GM19324 (cell line): ENCODE measurements at regions not wholly inside any gene's neighbourhood (a gene's known extent, or its start where the extent isn't known, plus 50 kb on each side); places are given as distances from the start of the nearest gene placed in this dataset.
"Not testable (repeated sequence)": the region's sequence is repeated elsewhere in the genome, so short reads cannot be mapped to it uniquely, and the experiment has no call there.

Source experiments
- ATAC-seq: cut with Tn5 transposase; IDR thresholded peaks from one replicate; pipeline ENCODE4 v1.9.1; 2021; ENCODE audit warnings: mild to moderate bottlenecking, moderate library complexity; ENCODE audit not compliant: unreplicated experiment, low FRiP score

DNA sequence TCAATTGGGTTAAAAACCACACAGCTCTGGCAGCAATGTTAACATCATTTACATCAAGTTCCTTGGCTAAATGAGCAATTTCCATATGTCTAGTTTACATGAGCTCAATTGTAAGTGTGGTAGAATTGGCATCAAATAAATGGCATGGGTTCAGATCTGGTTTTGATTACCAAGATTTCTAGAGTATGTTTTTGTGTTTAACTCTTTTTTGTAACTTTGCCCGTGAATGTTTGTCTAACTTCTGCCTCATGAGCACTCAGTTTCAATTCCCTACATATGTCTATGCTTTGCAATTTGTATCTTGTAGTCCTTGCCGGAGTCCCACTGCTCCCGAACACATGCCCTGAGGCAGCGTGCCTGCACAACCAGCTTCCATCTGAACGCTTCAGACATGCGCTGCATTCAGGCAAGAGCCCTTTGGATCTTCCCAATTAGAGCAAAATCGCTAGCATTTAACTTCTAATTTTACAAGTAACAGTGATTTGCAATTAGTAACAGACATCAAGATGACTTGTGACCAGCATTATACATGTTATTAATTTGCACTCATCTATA lies 644.4 kb downstream of the TRIML1 start:
- ATAC-seq, result no peak

DNA sequence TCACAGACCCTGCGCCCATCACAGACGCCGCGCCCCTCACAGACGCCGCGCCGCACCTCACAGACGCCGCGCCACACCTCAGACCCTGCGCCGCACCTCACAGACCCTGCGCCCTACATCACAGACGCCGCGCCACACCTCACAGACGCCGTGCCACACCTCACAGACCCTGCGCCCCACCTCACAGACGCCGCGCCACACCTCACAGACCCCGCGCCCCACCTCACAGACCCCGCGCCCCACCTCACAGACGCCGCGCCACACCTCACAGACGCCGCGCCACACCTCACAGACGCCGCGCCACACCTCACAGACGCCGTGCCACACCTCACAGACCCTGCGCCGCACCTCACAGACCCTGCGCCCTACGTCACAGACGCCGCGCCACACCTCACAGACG lies 657.4 kb downstream of the TRIML1 start:
- ATAC-seq, result not testable (repeated sequence)

DNA sequence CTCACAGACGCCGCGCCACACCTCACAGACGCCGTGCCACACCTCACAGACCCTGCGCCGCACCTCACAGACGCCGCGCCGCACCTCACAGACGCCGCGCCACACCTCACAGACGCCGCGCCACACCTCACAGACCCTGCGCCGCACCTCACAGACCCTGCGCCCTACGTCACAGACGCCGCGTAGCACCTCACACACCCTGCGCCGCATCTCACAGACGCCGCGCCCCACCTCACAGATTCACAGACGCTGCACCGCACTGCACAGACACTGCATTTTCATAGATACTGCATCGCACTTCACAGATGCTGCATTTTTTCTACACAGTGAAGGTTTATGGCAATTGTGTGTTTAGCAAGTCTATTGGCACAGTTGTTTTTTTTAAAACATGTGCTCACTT lies 657.8 kb downstream of the TRIML1 start:
- not testable (repeated sequence) for ATAC-seq

DNA sequence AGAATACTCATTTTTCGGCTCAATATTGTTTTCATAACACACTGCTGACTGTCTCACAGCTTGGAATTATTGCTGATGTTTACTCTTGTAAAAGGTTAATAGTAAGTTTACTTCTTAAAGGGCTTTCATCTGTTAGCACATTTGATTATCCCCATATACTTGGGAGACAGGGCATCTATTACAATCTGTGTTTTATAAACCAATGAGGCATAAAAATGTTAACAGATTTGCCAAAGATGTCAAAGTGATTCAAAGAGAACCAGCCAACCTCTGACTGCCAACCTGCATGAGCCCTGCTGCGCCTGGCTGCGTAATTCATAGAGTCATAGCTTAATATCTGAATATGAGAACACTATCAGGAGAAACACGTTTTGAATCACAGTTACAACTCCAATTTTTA lies 665.6 kb downstream of the TRIML1 start:
- no peak for ATAC-seq

DNA sequence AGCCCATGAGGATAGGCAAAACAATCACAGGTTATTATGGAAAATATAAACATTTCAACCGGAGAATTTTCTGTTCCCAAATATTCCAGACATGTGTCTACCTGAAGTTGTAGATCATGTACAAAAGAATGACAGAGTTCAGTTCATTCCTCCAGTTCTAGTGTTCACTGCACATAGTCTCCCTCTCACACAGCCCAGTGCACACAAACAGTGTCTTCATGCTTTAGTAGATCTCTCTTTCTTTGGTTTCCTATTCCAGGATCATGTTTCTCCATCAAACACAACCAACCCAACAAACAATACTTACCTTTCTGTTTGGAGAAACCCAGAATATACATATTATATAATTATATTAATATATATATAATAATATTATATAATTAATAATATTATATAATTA lies 671.9 kb downstream of the TRIML1 start:
- ATAC-seq, result no peak

GRCh38 chr4:188812644-188813043 lies 673.4 kb downstream of the TRIML1 start:
- no peak for ATAC-seq

- no peak for ATAC-seq
These were observed 679.1 kb downstream of the TRIML1 start for GRCh38 chr4:188818300-188818699.

- ATAC-seq, result no peak
These were observed 680.0 kb downstream of the TRIML1 start for GRCh38 chr4:188819233-188819632.

DNA sequence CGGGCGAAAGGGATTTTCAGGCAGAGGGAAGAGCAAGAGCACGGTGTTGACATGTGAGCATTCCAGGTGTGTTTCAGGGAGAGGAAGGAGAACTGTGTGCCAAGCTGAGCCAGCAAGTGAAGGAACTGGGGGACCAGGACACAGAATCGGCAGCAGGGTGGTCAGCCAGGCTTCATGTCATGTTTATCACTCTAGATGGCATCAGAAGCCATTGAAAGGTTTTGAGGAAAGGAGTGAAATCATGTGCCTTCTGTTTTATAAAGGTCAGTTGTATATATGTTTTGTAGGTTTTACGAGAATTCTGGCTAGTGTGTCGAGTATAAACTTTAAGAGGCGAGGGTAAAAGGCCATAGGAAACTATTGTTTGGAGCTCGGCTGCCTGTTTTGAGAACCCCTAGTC lies 682.3 kb downstream of the TRIML1 start:
- ATAC-seq, result no peak

DNA sequence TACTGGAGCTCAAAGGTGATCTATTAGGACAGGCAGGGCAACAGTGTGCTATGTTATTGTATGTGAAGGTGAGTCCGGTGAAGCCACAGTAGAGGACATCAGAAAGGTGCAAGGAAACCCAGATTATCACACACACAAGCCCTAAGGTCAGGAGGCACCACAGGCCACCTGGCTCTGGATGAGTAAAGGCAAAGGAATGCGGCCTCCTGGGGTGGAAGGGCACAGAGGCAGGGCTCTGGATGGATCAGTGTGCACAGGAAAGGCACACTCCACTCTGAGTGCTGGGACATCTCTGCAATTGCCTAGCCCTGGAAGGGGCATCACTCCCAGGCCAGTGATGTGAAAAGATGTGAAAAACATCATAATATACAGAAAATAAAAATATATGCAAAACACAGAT lies 683.5 kb downstream of the TRIML1 start:
- ATAC-seq, result no peak

- ATAC-seq, result no peak
These were observed 685.3 kb downstream of the TRIML1 start for GRCh38 chr4:188824553-188824952.

GRCh38 chr4:188826393-188826792 lies 687.2 kb downstream of the TRIML1 start:
- no peak for ATAC-seq

GRCh38 chr4:188839704-188840103 lies 700.5 kb downstream of the TRIML1 start:
- ATAC-seq, result no peak

DNA sequence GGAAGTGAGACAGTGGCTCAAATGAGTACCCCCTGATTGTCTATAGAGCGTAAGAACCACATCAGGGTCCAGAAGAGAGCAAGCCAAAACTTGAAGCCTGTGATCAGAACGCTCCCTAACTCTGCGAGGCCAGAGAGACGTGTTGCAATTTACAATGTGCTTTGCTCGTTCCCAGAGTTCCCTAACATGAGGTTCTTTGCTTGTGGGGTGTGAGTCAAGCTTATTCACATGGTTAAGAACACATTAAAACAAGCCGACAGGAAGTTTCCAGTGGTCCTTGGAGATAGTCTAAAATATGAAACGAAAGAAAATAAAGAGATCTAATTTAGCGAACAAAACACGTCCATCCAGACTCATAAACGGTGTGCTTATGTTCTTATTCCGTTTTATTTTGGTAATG lies 702.3 kb downstream of the TRIML1 start:
- no peak for ATAC-seq

DNA sequence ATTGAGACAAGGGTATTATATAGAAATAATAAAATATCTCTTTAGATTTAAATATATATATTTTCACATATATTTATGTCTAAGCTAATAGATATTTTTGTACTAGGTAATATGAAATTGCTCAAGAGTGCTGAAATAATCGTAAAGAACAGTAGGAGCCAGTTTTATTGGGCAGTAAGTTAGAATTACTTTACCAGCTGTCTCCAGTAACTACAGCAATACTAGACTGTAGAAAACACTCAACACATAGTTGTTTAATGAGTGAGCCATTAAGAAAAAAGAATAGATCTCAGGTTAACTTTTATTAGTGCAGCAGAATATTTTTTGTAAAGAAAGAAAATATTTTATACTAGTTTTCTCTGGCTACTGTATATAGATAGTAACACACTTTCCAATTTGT lies 715.2 kb downstream of the TRIML1 start:
- no peak for ATAC-seq

DNA sequence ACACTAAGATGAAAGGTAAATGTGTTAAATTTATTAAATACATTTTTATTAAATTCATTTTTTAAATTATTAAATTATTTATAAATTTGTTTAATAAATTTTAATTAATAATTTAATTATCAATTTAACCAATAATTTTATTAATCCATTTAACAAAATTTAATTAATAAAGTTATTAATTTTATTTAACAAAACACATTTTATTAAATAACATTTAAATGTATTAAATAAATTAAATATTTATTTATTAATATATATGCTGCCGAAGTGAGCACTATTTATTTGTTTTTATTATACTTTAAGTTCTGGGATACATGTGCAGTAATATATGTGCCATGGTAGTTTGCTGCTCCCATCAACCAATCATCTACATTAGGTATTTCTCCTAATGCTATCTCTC lies 719.5 kb downstream of the TRIML1 start:
- no peak for ATAC-seq

GRCh38 chr4:188864741-188865140 lies 725.5 kb downstream of the TRIML1 start:
- ATAC-seq, result no peak

- ATAC-seq, result no peak
These were observed 728.6 kb downstream of the TRIML1 start for GRCh38 chr4:188867796-188868195.

DNA sequence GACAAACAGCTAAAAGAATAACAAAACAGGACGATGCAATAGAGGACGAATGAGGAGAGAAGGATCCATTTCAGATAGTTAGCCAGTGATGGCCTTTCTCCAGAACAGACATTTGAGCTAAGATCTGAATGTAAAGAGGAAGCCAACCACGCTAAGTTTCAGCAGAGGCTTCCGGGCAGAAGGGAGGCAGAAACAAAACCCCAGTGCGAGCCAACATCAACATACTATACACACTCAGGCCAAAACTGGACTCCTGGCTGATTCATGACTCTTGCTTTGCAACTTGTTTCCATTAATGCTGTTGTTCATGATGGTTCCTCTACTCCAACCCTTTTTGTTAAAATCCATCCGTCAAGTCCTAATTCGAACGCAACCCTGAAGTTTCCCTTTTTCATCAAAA lies 730.3 kb downstream of the TRIML1 start:
- ATAC-seq, result no peak

DNA sequence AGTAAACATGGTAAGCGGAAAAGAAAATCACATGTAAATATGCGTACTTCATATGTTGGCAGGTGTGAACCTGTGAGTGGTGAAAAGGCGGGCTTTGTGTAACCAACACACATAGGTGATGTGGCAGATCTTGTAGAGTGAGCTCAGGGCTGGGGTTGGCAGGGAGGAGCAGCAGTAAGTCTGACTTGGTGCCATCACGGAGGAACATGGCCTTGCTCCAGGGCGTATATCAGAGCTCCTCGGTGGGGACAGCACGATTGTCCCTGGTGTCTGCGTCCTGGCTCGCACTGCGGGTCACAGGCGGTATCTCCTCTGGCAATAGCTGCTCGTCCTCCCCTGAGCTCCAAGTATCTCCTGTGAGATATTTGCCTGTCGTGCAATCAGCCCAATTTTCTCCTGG lies 733.6 kb downstream of the TRIML1 start:
- no peak for ATAC-seq

GRCh38 chr4:188876881-188877280 lies 737.6 kb downstream of the TRIML1 start:
- ATAC-seq, result no peak

GRCh38 chr4:188879598-188879997 lies 740.4 kb downstream of the TRIML1 start:
- ATAC-seq, result no peak

DNA sequence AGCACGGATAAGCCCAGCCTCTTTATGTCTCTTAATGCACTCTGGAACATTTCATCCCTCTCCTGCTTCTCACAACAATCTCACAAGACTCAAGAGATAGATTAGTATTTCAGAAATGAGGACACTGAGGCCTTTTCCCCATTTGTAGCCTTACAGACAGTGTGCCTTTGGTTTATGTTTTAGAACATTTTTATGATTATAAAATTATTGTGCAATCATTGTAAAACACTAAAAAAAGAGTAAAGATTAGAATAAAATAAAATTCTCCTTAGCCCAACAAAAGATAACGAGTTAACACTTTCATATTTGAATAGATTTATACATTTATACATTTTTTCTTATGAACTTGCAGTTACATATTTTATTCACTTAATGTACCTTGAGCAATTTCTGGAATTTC lies 748.7 kb downstream of the TRIML1 start:
- no peak for ATAC-seq
